GM23338 (cell line): ENCODE measurements at regions not wholly inside any gene's neighbourhood (a gene's known extent, or its start where the extent isn't known, plus 50 kb on each side); places are given as distances from the start of the nearest gene placed in this dataset.

Experiments used
- ATAC-seq: fragments of 200-7000 bp; cut with Tn5 transposase; 3 replicates; pipeline ENCODE4 v1.9.1; 2020
- DNase-seq: peaks from one replicate; pipeline ENCODE4 v3.0.0-alpha.2; 2015; ENCODE audit warnings: low spot score
- H2AFZ ChIP-seq: fragments of 200-600 bp; sonication (generic); 2 replicates; pipeline ENCODE4 v1.8.0; 2016; ENCODE audit warnings: antibody characterized with exemption, mild to moderate bottlenecking, moderate library complexity
- H3F3A ChIP-seq: fragments of 200-600 bp; sonication (generic); replicated peaks from 2 replicates; pipeline ENCODE4 v1.8.0; 2017; ENCODE audit warnings: antibody characterized with exemption, mixed run types, low read depth
- H3K27ac ChIP-seq: fragments of 200-600 bp; sonication (generic); 2 replicates; pipeline ENCODE4 v1.6.1; 2016; ENCODE audit warnings: low read depth
- H3K27me3 ChIP-seq: fragments of 200-600 bp; sonication (generic); 2 replicates; pipeline ENCODE4 v1.8.0; 2016; ENCODE audit warnings: mild to moderate bottlenecking, mixed run types, moderate library complexity; ENCODE audit not compliant: insufficient read depth
- H3K36me3 ChIP-seq: fragments of 200-600 bp; sonication (generic); 2 replicates; pipeline ENCODE4 v1.8.0; 2016; ENCODE audit warnings: mild to moderate bottlenecking; ENCODE audit not compliant: insufficient read depth
- H3K4me1 ChIP-seq: fragments of 200-600 bp; sonication (generic); 2 replicates; pipeline ENCODE4 v1.8.0; 2016; ENCODE audit warnings: mild to moderate bottlenecking, moderate library complexity; ENCODE audit not compliant: insufficient read depth
- H3K4me2 ChIP-seq: fragments of 200-600 bp; sonication (generic); 2 replicates; pipeline ENCODE4 v1.7.1; 2017; ENCODE audit warnings: mixed run types
- H3K4me3 ChIP-seq: fragments of 200-600 bp; sonication (generic); 2 replicates; pipeline ENCODE4 v1.6.1; 2016; ENCODE audit warnings: mixed run types
- H3K79me2 ChIP-seq: fragments of 200-600 bp; sonication (generic); replicated peaks from 2 replicates; pipeline ENCODE4 v1.8.0; 2017; ENCODE audit warnings: mild to moderate bottlenecking; ENCODE audit not compliant: insufficient read depth
- H3K9me2 ChIP-seq: fragments of 200-600 bp; sonication (generic); 2 replicates; pipeline ENCODE4 v1.8.0; 2017; ENCODE audit not compliant: insufficient read depth
- H4K20me1 ChIP-seq: fragments of 200-600 bp; sonication (generic); replicated peaks from 2 replicates; pipeline ENCODE4 v1.8.0; 2017; ENCODE audit warnings: mild to moderate bottlenecking; ENCODE audit not compliant: insufficient read depth
- H3K27ac Mint-ChIP-seq: 2 replicates; pipeline ENCODE4 v1.8.0; 2020; ENCODE audit warnings: inconsistent platforms, mild to moderate bottlenecking, moderate library complexity, mixed read lengths
- H3K27me3 Mint-ChIP-seq: 3 replicates; pipeline ENCODE4 v1.8.0; 2022; ENCODE audit warnings: low read depth, mild to moderate bottlenecking, moderate library complexity, mixed read lengths, inconsistent platforms; ENCODE audit not compliant: insufficient read depth, poor library complexity
- H3K36me3 Mint-ChIP-seq: 3 replicates; pipeline ENCODE4 v1.8.0; 2021; ENCODE audit warnings: low read depth, mild to moderate bottlenecking, inconsistent platforms, moderate library complexity, mixed read lengths
- H3K4me1 Mint-ChIP-seq: 3 replicates; pipeline ENCODE4 v1.8.0; 2020; ENCODE audit warnings: mild to moderate bottlenecking, inconsistent platforms, mixed read lengths
- H3K4me3 Mint-ChIP-seq: 3 replicates; pipeline ENCODE4 v1.8.0; 2021; ENCODE audit warnings: moderate library complexity, mild to moderate bottlenecking, inconsistent platforms, mixed read lengths
- H3K9me3 Mint-ChIP-seq: 3 replicates; pipeline ENCODE4 v1.8.0; 2020; ENCODE audit warnings: moderate library complexity, mild to moderate bottlenecking, inconsistent platforms, mixed read lengths
- CREB1 ChIP-seq: fragments of 250-450 bp; sonication (Bioruptor Pico); IDR thresholded peaks from 2 replicates; pipeline ENCODE4 v1.5.0; 2020; ENCODE audit warnings: low read depth, mild to moderate bottlenecking, moderate library complexity
- EZH2phosphoT487 ChIP-seq: fragments of 200-600 bp; sonication (generic); IDR thresholded peaks from one replicate; pipeline ENCODE4 v1.8.1; 2018; ENCODE audit warnings: antibody characterized with exemption; ENCODE audit not compliant: unreplicated experiment
- JUNB ChIP-seq: IDR thresholded peaks from one replicate; pipeline ENCODE4 v1.6.1; 2016; ENCODE audit warnings: antibody characterized with exemption; ENCODE audit not compliant: unreplicated experiment
- NANOG ChIP-seq: IDR thresholded peaks from 2 replicates; pipeline ENCODE4 v1.6.1; 2016; ENCODE audit warnings: antibody characterized with exemption, borderline replicate concordance
- POLR2AphosphoS5 ChIP-seq: IDR thresholded peaks from 2 replicates; pipeline ENCODE4 v1.6.1; 2016; ENCODE audit warnings: antibody characterized with exemption, low read depth
- REST ChIP-seq: IDR thresholded peaks from one replicate; pipeline ENCODE4 v1.6.1; 2018; ENCODE audit warnings: antibody characterized with exemption; ENCODE audit not compliant: unreplicated experiment
- STAT1 ChIP-seq: IDR thresholded peaks from one replicate; pipeline ENCODE4 v1.6.1; 2016; ENCODE audit warnings: antibody characterized with exemption; ENCODE audit not compliant: unreplicated experiment
- ZNF114 ChIP-seq: fragments of 250-450 bp; sonication (Bioruptor Pico); IDR thresholded peaks from 2 replicates; pipeline ENCODE4 v1.5.0; 2020; ENCODE audit warnings: mild to moderate bottlenecking, moderate library complexity
- ZNF331 ChIP-seq: fragments of 250-450 bp; sonication (Bioruptor Pico); IDR thresholded peaks from 2 replicates; pipeline ENCODE4 v1.5.0; 2020; ENCODE audit warnings: low read depth, mild to moderate bottlenecking, moderate library complexity
- TF ChIP-seq, protein P1 (sequence below): fragments of 250-450 bp; sonication (Bioruptor Pico); IDR thresholded peaks from 2 replicates; pipeline ENCODE4 v1.5.0; 2020; ENCODE audit warnings: mild to moderate bottlenecking, moderate library complexity

- Mint-ChIP-seq H3K36me3 (no peaks in the 10 kb centered on the region; the same call in 2 of the 3 replicates), H3K27me3 (peaks cover 3% of the 10 kb centered on the region), H3K27ac (no peak overlapping the region), H3K9me3 (no peaks in the 10 kb centered on the region), H3K4me1 (peaks cover 18% of the 10 kb centered on the region), H3K4me3 (no peak overlapping the region)
- H3K4me2 ChIP-seq, result no peak overlapping the region
- peak; percentile 77 for ATAC-seq
- no peaks in the 10 kb centered on the region for H4K20me1 ChIP-seq
- H3K9me2 ChIP-seq, result no peaks in the 10 kb centered on the region; the same call in 1 of the 2 replicates
- peak overlapping the region; percentile 88; the same call in 1 of the 2 replicates for H2AFZ ChIP-seq
- H3K79me2 ChIP-seq, result no peaks in the 10 kb centered on the region
- H3K27ac ChIP-seq, result no peak overlapping the region
- no peak for DNase-seq
- no peak overlapping the region for H3K4me3 ChIP-seq
- H3K4me1 ChIP-seq, result no peaks in the 10 kb centered on the region; the same call in 1 of the 2 replicates
- no peaks in the 10 kb centered on the region for H3K36me3 ChIP-seq
- H3F3A ChIP-seq, result no peaks in the 10 kb centered on the region
- no peaks in the 10 kb centered on the region for H3K27me3 ChIP-seq
- TF ChIP-seq REST (no peak), EZH2phosphoT487 (no peak), CREB1 (CRISPR knock-in tag) (no peak), ZNF114 (CRISPR knock-in tag) (no peak), ZNF331 (no peak), STAT1 (no peak), NANOG (no peak), JUNB (no peak), POLR2AphosphoS5 (no peak)
- TF ChIP-seq, protein P1, sequence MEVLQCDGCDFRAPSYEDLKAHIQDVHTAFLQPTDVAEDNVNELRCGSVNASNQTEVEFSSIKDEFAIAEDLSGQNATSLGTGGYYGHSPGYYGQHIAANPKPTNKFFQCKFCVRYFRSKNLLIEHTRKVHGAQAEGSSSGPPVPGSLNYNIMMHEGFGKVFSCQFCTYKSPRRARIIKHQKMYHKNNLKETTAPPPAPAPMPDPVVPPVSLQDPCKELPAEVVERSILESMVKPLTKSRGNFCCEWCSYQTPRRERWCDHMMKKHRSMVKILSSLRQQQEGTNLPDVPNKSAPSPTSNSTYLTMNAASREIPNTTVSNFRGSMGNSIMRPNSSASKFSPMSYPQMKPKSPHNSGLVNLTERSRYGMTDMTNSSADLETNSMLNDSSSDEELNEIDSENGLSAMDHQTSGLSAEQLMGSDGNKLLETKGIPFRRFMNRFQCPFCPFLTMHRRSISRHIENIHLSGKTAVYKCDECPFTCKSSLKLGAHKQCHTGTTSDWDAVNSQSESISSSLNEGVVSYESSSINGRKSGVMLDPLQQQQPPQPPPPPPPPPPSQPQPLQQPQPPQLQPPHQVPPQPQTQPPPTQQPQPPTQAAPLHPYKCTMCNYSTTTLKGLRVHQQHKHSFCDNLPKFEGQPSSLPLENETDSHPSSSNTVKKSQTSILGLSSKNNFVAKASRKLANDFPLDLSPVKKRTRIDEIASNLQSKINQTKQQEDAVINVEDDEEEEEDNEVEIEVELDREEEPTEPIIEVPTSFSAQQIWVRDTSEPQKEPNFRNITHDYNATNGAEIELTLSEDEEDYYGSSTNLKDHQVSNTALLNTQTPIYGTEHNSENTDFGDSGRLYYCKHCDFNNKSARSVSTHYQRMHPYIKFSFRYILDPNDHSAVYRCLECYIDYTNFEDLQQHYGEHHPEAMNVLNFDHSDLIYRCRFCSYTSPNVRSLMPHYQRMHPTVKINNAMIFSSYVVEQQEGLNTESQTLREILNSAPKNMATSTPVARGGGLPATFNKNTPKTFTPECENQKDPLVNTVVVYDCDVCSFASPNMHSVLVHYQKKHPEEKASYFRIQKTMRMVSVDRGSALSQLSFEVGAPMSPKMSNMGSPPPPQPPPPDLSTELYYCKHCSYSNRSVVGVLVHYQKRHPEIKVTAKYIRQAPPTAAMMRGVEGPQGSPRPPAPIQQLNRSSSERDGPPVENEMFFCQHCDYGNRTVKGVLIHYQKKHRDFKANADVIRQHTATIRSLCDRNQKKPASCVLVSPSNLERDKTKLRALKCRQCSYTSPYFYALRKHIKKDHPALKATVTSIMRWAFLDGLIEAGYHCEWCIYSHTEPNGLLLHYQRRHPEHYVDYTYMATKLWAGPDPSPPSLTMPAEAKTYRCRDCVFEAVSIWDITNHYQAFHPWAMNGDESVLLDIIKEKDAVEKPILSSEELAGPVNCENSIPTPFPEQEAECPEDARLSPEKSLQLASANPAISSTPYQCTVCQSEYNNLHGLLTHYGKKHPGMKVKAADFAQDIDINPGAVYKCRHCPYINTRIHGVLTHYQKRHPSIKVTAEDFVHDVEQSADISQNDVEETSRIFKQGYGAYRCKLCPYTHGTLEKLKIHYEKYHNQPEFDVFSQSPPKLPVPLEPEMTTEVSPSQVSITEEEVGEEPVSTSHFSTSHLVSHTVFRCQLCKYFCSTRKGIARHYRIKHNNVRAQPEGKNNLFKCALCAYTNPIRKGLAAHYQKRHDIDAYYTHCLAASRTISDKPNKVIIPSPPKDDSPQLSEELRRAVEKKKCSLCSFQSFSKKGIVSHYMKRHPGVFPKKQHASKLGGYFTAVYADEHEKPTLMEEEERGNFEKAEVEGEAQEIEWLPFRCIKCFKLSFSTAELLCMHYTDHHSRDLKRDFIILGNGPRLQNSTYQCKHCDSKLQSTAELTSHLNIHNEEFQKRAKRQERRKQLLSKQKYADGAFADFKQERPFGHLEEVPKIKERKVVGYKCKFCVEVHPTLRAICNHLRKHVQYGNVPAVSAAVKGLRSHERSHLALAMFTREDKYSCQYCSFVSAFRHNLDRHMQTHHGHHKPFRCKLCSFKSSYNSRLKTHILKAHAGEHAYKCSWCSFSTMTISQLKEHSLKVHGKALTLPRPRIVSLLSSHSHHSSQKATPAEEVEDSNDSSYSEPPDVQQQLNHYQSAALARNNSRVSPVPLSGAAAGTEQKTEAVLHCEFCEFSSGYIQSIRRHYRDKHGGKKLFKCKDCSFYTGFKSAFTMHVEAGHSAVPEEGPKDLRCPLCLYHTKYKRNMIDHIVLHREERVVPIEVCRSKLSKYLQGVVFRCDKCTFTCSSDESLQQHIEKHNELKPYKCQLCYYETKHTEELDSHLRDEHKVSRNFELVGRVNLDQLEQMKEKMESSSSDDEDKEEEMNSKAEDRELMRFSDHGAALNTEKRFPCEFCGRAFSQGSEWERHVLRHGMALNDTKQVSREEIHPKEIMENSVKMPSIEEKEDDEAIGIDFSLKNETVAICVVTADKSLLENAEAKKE (CRISPR knock-in tag), result no peak
Observed at GRCh38 chr10:131824371-131825149, 76.2 kb upstream of the PPP2R2D start.
